ENCODE measurements at regions not wholly inside any gene's neighbourhood (a gene's known extent, or its start where the extent isn't known, plus 50 kb on each side); places are given as distances from the start of the nearest gene placed in this dataset.
A peak's percentile ranks its signal among the peaks of the same experiment; 100 is the strongest.

GRCh38 chr1:199778324-199778955 is 249.1 kb upstream of the NR5A2 start:
- Mint-ChIP-seq H3K27me3 (ENCODE audit: low read depth, unreplicated experiment) (no peaks in the 10 kb centered on the region), H3K36me3 (ENCODE audit: low read depth, unreplicated experiment) (no peaks in the 10 kb centered on the region), H3K27ac (ENCODE audit: unreplicated experiment) (no peak overlapping the region), H3K4me3 (ENCODE audit: unreplicated experiment) (no peak overlapping the region), H3K4me1 (ENCODE audit: low read depth, unreplicated experiment) (peaks cover 2% of the 10 kb centered on the region), H3K9me3 (ENCODE audit: unreplicated experiment) (no peaks in the 10 kb centered on the region)
- peaks cover 4% of the 10 kb centered on the region for H3K4me1 ChIP-seq (ENCODE audit: insufficient read depth, low read length)
- H3K9ac ChIP-seq (ENCODE audit: low read length), result no peak overlapping the region
- no peaks in the 10 kb centered on the region for H4K20me1 ChIP-seq (ENCODE audit: insufficient read depth, low read length)
- H3K27me3 ChIP-seq (ENCODE audit: insufficient read depth, low read length), result no peaks in the 10 kb centered on the region
- no peaks in the 10 kb centered on the region for H3K36me3 ChIP-seq (ENCODE audit: insufficient read depth, low read length)
- no peak for FAIRE-seq
- H3K79me2 ChIP-seq (ENCODE audit: insufficient read depth, low read length), result no peaks in the 10 kb centered on the region
- H3K27ac ChIP-seq (ENCODE audit: low read depth, low read length), result no peak overlapping the region
- H2AFZ ChIP-seq (ENCODE audit: low read depth, low read length), result no peak overlapping the region
- TF ChIP-seq EZH2 (IDR thresholded peaks at IDR 0.05; ENCODE audit: insufficient read depth, low read length) (no peak), CTCF (IDR thresholded peaks at IDR 0.05; ENCODE audit: insufficient read depth, low read depth, low read length) (no peak)
- no peak for DNase-seq (ENCODE audit: low read depth)
- no peaks in the 10 kb centered on the region for H3K9me3 ChIP-seq (ENCODE audit: insufficient read depth, low read depth, low read length)
- H3K4me2 ChIP-seq (ENCODE audit: low read length), result no peak overlapping the region
- H3K4me3 ChIP-seq (ENCODE audit: insufficient read depth, low read depth, low read length), result no peak overlapping the region

- Mint-ChIP-seq H3K4me3 (ENCODE audit: unreplicated experiment) (no peak overlapping the region), H3K27ac (ENCODE audit: unreplicated experiment) (no peak overlapping the region), H3K4me1 (ENCODE audit: low read depth, unreplicated experiment) (peaks cover 2% of the 10 kb centered on the region), H3K27me3 (ENCODE audit: low read depth, unreplicated experiment) (no peaks in the 10 kb centered on the region), H3K9me3 (ENCODE audit: unreplicated experiment) (no peaks in the 10 kb centered on the region), H3K36me3 (ENCODE audit: low read depth, unreplicated experiment) (no peaks in the 10 kb centered on the region)
- no peak overlapping the region for H2AFZ ChIP-seq (ENCODE audit: low read depth, low read length)
- no peak overlapping the region for H3K4me2 ChIP-seq (ENCODE audit: low read length)
- peaks cover 6% of the 10 kb centered on the region for H3K4me1 ChIP-seq (ENCODE audit: insufficient read depth, low read length)
- DNase-seq (ENCODE audit: low read depth), result no peak
- no peaks in the 10 kb centered on the region for H3K79me2 ChIP-seq (ENCODE audit: insufficient read depth, low read length)
- H4K20me1 ChIP-seq (ENCODE audit: insufficient read depth, low read length), result no peaks in the 10 kb centered on the region
- H3K9me3 ChIP-seq (ENCODE audit: insufficient read depth, low read depth, low read length), result no peaks in the 10 kb centered on the region
- no peak overlapping the region for H3K4me3 ChIP-seq (ENCODE audit: insufficient read depth, low read depth, low read length)
- H3K36me3 ChIP-seq (ENCODE audit: insufficient read depth, low read length), result no peaks in the 10 kb centered on the region
- no peak overlapping the region for H3K27ac ChIP-seq (ENCODE audit: low read depth, low read length)
- no peak overlapping the region for H3K9ac ChIP-seq (ENCODE audit: low read length)
- FAIRE-seq, result no peak
- no peaks in the 10 kb centered on the region for H3K27me3 ChIP-seq (ENCODE audit: insufficient read depth, low read length)
- TF ChIP-seq EZH2 (IDR thresholded peaks at IDR 0.05; ENCODE audit: insufficient read depth, low read length) (no peak), CTCF (IDR thresholded peaks at IDR 0.05; ENCODE audit: insufficient read depth, low read depth, low read length) (no peak)
Measured at GRCh38 chr1:199780091-199780490, 247.4 kb upstream of the NR5A2 start.

GRCh38 chr1:199780948-199781670 is 246.4 kb upstream of the NR5A2 start:
- Histone ChIP-seq H3K4me1 (ENCODE audit: insufficient read depth, low read length) (peaks cover 6% of the 10 kb centered on the region), H3K4me2 (ENCODE audit: low read length) (peak overlapping the region; percentile 9), H3K27me3 (ENCODE audit: insufficient read depth, low read length) (no peaks in the 10 kb centered on the region), H2AFZ (ENCODE audit: low read depth, low read length) (no peak overlapping the region), H4K20me1 (ENCODE audit: insufficient read depth, low read length) (no peaks in the 10 kb centered on the region), H3K9me3 (ENCODE audit: insufficient read depth, low read depth, low read length) (no peaks in the 10 kb centered on the region), H3K27ac (ENCODE audit: low read depth, low read length) (peak overlapping the region; percentile 15), H3K79me2 (ENCODE audit: insufficient read depth, low read length) (no peaks in the 10 kb centered on the region), H3K9ac (ENCODE audit: low read length) (no peak overlapping the region), H3K4me3 (ENCODE audit: insufficient read depth, low read depth, low read length) (no peak overlapping the region), H3K36me3 (ENCODE audit: insufficient read depth, low read length) (no peaks in the 10 kb centered on the region)
- peak; percentile 60 for DNase-seq (ENCODE audit: low read depth)
- TF ChIP-seq CTCF (IDR thresholded peaks at IDR 0.05; ENCODE audit: insufficient read depth, low read depth, low read length), result no peak
- TF ChIP-seq EZH2 (IDR thresholded peaks at IDR 0.05; ENCODE audit: insufficient read depth, low read length), result no peak
- no peak for FAIRE-seq
- H3K4me1 Mint-ChIP-seq (ENCODE audit: low read depth, unreplicated experiment), result peaks cover 2% of the 10 kb centered on the region
- H3K27me3 Mint-ChIP-seq (ENCODE audit: low read depth, unreplicated experiment), result no peaks in the 10 kb centered on the region
- no peaks in the 10 kb centered on the region for H3K36me3 Mint-ChIP-seq (ENCODE audit: low read depth, unreplicated experiment)
- no peak overlapping the region for H3K4me3 Mint-ChIP-seq (ENCODE audit: unreplicated experiment)
- H3K9me3 Mint-ChIP-seq (ENCODE audit: unreplicated experiment), result no peaks in the 10 kb centered on the region
- H3K27ac Mint-ChIP-seq (ENCODE audit: unreplicated experiment), result no peak overlapping the region

All from astrocyte (in vitro differentiated cells and primary cell).